ENCODE measurements at regions not wholly inside any gene's neighbourhood (a gene's known extent, or its start where the extent isn't known, plus 50 kb on each side); places are given as distances from the start of the nearest gene placed in this dataset.
"Not testable (repeated sequence)": the region's sequence is repeated elsewhere in the genome, so short reads cannot be mapped to it uniquely, and the experiment has no call there.

DNA sequence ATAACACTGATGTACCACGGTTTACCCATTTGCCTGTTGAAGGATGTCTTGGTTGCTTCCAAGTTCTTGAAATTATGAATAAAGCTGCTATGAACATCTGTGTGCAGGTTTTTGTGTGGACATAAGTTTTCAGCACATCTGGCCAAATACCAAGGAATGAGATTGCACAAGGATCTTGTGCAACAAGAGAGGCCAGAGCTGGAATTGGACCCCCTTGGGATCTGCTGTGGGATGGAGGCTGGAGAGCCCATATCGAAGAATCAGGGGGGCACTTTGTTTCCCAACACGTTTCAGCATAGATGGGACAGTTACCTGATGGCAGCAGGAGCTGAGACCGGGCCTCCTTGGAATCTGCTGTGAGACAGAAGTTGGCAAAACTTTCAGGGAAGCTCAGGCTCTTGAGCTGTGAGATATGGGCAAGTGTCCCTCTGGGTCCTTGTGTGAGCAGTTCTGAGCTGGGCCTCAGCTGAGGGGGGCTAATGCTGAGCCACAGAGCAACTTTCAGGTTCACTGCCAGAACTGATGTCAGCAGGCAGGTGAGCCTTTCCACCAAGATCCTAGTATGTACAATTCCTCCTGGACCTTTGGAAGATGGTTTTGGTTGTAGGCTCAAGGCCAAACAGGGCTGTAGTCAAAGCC is 115.2 kb upstream of the RAB18 start:
- DNase-seq (ENCODE audit: low spot score): no peak

GRCh38 chr10:27383595-27384542 is 120.2 kb upstream of the RAB18 start:
- no peak for DNase-seq (ENCODE audit: low spot score)

DNA sequence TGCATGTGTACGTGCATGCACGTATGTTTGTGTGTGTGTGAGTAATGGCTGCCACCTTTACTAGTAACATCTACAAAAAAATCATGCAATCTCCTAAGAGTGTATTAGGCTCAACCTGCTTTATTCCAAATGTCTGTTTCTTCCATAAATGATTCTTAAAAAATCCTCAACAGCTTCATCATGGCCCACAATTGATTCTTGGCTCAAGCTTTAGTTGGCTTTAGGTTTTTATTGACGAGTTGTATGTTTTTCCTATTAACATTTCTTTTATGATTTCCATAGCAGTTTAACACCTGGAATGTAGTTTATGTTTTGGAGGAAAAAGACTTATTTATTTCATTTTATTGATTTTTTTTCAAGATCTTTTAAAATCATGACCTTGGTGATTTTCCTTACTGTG is 121.9 kb upstream of the RAB18 start:
- no peak for DNase-seq (ENCODE audit: low spot score)

DNA sequence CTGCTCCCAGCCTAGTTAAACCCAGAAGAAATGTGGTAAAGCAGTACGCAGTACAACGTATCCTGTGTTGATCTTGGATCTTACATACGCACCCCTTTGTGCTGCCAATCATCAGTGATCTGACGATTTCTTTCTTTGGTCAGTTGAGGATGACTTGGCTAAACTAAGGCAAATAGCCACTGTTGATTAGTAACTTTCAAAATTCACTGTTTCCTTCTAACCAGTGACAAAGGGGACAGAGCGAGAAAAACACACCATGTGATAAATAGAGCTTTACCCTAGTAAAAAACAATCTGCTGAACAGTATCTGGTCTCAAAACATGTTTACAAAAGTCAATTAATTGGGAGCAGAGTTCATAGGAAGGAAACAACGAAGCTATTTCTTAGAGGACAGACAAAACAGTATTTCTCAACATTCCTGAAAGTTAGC is 123.2 kb upstream of the RAB18 start:
- no peak for DNase-seq (ENCODE audit: low spot score)

DNA sequence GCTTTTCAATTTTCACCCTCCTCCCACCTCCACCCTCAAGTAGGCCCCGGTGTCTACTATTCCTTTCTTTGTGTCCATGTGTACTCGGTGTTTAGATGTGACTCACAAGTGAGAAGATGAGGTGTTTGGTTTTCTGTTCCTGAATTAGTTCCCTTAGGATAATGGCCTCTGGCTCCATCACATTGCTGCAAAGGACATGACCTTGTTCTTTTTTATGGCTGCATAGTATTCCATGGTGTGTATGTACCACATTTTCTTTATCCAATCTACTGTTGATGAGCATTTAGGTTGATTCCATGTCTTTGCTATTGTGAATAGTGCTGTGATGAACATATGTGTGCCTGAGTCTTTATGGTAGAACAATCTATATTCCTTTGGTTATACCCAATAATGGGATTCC is 125.1 kb upstream of the RAB18 start:
- DNase-seq (ENCODE audit: low spot score): not testable (repeated sequence)

DNA sequence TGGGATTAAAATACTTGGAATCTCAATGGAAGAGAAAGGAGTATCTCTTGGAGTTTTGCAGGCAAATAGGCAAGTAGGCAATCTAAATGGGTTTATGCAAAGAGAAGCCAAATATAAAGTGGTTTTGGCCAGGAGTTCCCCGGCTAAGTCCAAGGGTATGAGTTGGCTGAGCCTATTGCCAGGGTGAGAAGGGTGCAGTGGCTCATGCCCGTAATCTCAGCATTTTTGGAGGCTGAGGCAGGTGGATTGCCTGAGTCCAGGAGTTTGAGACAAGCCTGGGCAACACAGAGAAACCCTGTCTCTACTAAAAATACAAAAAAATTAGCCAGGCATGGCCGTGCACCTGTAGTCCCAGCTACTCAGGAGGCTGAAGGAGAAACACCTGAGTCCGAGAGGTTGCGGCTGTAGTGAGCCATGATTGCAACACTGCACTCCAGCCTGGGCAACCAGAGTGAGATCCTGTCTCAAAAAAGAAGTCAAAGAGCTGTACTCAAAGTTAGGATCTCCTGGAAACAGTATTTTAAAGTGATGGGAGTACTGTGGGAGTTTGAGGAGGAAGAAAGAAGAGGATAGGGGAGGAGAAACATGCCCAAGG is 130.4 kb upstream of the RAB18 start:
- DNase-seq (ENCODE audit: low spot score): no peak

DNA sequence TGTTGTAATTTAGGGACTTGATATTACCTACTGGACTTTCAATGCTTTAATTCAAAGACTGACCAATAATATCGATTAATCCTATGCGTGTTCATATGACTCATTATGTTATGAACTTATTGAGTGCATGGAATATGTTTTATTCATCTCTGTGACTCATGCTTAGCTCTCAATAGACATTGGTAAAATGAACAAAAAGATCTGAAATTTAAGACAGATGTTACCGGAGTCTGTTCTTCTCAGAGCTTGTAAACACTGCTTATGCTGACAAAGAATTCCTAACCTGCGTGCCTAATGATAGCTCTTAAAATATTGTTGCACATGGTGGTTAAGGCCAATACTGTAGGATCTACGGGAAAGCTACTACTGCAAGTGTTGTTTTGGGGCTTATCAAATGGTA is 131.5 kb upstream of the ACBD5 start:
- no peak for DNase-seq (ENCODE audit: low spot score)

- not testable (repeated sequence) for DNase-seq (ENCODE audit: low spot score)
Observed at GRCh38 chr10:27371375-27371774, 130.8 kb upstream of the ACBD5 start.

- DNase-seq (ENCODE audit: low spot score): peak; percentile 8
Observed at GRCh38 chr10:27369880-27370279, 129.3 kb upstream of the ACBD5 start.

DNA sequence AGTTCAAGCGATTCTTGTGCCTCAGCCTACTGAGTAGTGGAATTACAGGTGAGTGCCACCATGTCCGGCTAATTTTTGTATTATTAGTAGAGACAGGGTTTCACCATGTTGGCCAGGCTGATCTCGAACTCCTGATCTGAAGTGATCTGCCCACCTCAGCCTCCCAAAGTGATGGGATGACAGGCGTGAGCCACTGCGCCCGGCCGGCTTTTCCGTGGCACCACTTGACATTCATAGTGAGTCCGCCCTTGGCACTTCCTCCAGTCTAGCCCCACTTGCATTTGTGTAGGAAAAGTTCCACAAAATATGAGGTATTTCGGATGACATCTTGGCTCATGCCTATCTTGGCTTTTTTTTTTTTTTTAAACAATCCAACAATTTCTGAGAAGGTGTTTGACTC is 128.1 kb upstream of the ACBD5 start:
- no peak for DNase-seq (ENCODE audit: low spot score)

GRCh38 chr10:27366769-27367168 is 126.2 kb upstream of the ACBD5 start:
- DNase-seq (ENCODE audit: low spot score): no peak

GRCh38 chr10:27364028-27364427 is 123.4 kb upstream of the ACBD5 start:
- DNase-seq (ENCODE audit: low spot score): no peak

- DNase-seq (ENCODE audit: low spot score): peak; percentile 29
Observed at GRCh38 chr10:27360581-27361172, 120.1 kb upstream of the ACBD5 start.

- DNase-seq (ENCODE audit: low spot score): no peak
Observed at GRCh38 chr10:27359792-27360355, 119.3 kb upstream of the ACBD5 start.

DNA sequence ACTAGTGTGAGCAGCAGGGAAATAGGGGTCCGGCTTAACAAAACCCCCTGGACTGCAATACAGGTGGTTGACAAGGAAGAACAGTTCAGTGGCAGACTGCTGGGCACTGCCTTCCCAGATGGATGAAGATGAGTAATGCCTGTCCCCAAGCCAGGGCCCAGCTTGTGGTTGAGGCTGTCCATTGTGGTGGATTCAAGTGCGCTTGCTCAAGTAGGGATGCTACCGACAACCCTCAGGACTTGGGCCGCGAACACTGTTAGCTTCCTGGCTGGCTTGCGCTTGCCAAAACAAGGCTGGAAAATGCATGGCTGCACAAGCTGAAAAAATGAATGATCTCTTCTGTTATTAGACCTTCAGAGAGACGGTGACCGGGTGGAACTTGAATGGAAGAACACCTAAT is 116.1 kb upstream of the ACBD5 start:
- no peak for DNase-seq (ENCODE audit: low spot score)

- no peak for DNase-seq (ENCODE audit: low spot score)
Observed at GRCh38 chr10:27355918-27356573, 115.4 kb upstream of the ACBD5 start.

DNA sequence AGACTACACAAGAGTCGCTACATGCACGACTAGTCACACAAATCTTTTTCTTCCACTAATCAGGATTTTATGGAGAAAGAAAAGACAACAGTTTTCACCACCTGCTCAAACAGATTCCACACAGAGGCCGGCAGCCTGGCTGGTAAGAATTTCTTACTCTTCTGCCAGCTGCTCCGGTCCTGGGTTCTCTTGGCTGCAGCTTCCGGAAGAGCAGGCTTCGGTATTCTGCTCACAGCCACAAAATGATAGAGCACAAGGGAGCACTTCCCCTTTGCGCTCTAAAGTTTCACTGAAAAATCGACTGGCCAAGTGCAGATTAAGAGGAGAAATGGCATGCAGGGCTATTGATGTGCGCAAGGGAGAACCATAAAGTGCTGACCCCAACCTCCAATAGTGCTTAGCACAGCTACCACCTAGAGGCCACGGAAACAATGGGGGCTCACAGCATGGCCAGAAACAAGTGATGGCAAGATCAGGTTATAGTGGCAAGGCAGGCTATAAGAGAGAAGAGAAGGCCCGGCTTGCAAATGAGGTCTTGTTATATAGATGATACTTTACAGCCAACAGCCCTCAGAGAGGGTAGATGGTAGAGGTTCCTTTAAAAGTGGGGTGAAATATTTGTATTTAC is 114.2 kb upstream of the ACBD5 start:
- DNase-seq (ENCODE audit: low spot score): not testable (repeated sequence)

GRCh38 chr10:27354100-27354499 is 113.5 kb upstream of the ACBD5 start:
- not testable (repeated sequence) for DNase-seq (ENCODE audit: low spot score)

- no peak for DNase-seq (ENCODE audit: low spot score)
Observed at GRCh38 chr10:27349987-27350386, 109.4 kb upstream of the ACBD5 start.

GRCh38 chr10:27347827-27348207 is 107.2 kb upstream of the ACBD5 start:
- not testable (repeated sequence) for DNase-seq (ENCODE audit: low spot score)

DNA sequence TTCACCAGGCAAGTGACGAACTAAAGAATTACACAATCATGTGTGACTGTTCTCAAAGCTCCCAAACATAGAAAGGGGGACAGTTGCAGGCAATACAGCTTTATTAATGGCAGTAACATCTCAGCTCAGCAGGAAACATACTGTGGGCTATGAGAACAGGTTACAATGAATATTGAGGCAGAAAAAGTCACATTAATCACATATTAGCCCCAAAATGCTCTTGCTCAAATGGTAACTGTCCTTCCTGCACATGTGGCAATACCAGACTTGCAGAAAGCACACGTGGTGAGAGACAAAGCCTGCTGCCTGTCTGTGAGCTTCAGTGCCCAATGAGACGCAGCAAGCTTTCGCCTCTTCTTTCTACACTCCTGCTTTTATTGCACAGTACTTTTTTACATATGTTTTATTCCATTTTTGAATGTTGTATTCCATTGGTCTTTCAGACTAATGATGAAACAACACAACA is 104.9 kb upstream of the ACBD5 start:
- no peak for DNase-seq (ENCODE audit: low spot score)
